HCT116 (cell line): ENCODE measurements at regions not wholly inside any gene's neighbourhood (a gene's known extent, or its start where the extent isn't known, plus 50 kb on each side); places are given as distances from the start of the nearest gene placed in this dataset.

ENCODE experiments used
- ATAC-seq: fragments of 200-7000 bp; cut with Tn5 transposase; 2 replicates; pipeline ENCODE4 v1.9.1; 2020; ENCODE audit warnings: mild to moderate bottlenecking, moderate library complexity
- BruUV-seq: library from RNA; stranded (reverse); fragments of 400-500 nt; replicated peaks from 2 replicates; lab custom pipeline; 2021; lab: Mats Ljungman, UMichigan
- CTCF ChIA-PET: fragments of 300-600 bp; sonication (Branson Sonifier 250); formaldehyde crosslinking; loops from one replicate; lab custom pipeline; 2021; ENCODE audit warnings: antibody characterized with exemption; lab: Charles Lee
- POLR2A ChIA-PET: fragments of 300-600, 350-600 bp; sonication (Branson Sonifier 250); formaldehyde crosslinking; loops from one replicate; lab custom pipeline; 2021; ENCODE audit warnings: antibody characterized with exemption; lab: Charles Lee
- RAD21 ChIA-PET, 2 experiments: fragments of 300-600 bp; sonication (Branson Sonifier 250); formaldehyde crosslinking; loops; one replicate each; lab custom pipeline; 2023; ENCODE audit warnings: low total read pairs in 2 of 2; ENCODE audit not compliant: uncharacterized antibody in 2 of 2, unreplicated experiment in 2 of 2, low non-redundant PET in 1 of 2; lab: Charles Lee
- DNase-seq: peaks from one replicate; pipeline ENCODE4 v3.0.0-alpha.2; 2010; ENCODE audit warnings: low read depth, low spot score
- H2AFZ ChIP-seq: fragments of 200-600 bp; shearing (Covaris generic), sonication (generic); 2 replicates; pipeline ENCODE4 v1.6.1; 2017; ENCODE audit warnings: low read depth, mixed run types, mixed read lengths, antibody characterized with exemption, low read length; ENCODE audit not compliant: poor library complexity, severe bottlenecking
- H3K27ac ChIP-seq: 2 replicates; pipeline ENCODE4 v1.5.1; 2012; ENCODE audit warnings: low read depth, low read length
- H3K27me3 ChIP-seq: fragments of 200-600 bp; sonication (generic); 2 replicates; pipeline ENCODE4 v1.6.1; 2016; ENCODE audit warnings: mixed run types, low read length, mixed read lengths; ENCODE audit not compliant: insufficient read depth
- H3K36me3 ChIP-seq, 2 experiments: fragments of 200-500 bp in 1 of 2; fragments of 200-600 bp in 1 of 2; sonication (Bioruptor generic) in 1 of 2; sonication (generic) in 1 of 2; 2 replicates each; pipeline versions ENCODE4 v1.5.1 to v1.6.1; 2014 to 2016; ENCODE audit warnings: low read length in 2 of 2, inconsistent platforms in 1 of 2, mixed read lengths in 1 of 2, mixed run types in 1 of 2; ENCODE audit not compliant: insufficient read depth in 2 of 2, control insufficient read depth in 1 of 2
- H3K4me1 ChIP-seq, 2 experiments: fragments of 200-600 bp in 1 of 2; sonication (generic) in 1 of 2; 2 replicates each; pipeline versions ENCODE4 v1.5.1 to v1.6.1; 2012 to 2017; ENCODE audit warnings: low read length in 2 of 2, inconsistent platforms in 1 of 2, mild to moderate bottlenecking in 1 of 2, mixed read lengths in 1 of 2, mixed run types in 1 of 2, moderate library complexity in 1 of 2; ENCODE audit not compliant: insufficient read depth in 2 of 2, control insufficient read depth in 1 of 2
- H3K4me2 ChIP-seq: fragments of 200-600 bp; sonication (generic); 2 replicates; pipeline ENCODE4 v1.6.1; 2017; ENCODE audit warnings: mixed run types, low read length, mixed read lengths
- H3K4me3 ChIP-seq, 2 experiments: fragments of 200-600 bp in 1 of 2; sonication (generic) in 1 of 2; replicated peaks in 1 of 2; 2 replicates each; pipeline ENCODE4 v1.5.1; 2011 to 2016; ENCODE audit warnings: low read length in 2 of 2, control low read depth in 1 of 2, low read depth in 1 of 2, mild to moderate bottlenecking in 1 of 2, mixed read lengths in 1 of 2, mixed run types in 1 of 2
- H3K79me2 ChIP-seq: fragments of 200-600 bp; sonication (generic); 2 replicates; pipeline ENCODE4 v1.6.1; 2017; ENCODE audit warnings: mild to moderate bottlenecking, mixed run types, low read length, moderate library complexity, mixed read lengths; ENCODE audit not compliant: insufficient read depth
- H3K9ac ChIP-seq: fragments of 200-600 bp; sonication (generic); 2 replicates; pipeline ENCODE4 v1.6.1; 2016; ENCODE audit warnings: low read length, mixed read lengths
- H3K9me2 ChIP-seq: fragments of 200-600 bp; sonication (generic), shearing (Covaris generic); 2 replicates; pipeline ENCODE4 v1.6.1; 2017; ENCODE audit warnings: mixed run types, mild to moderate bottlenecking, moderate library complexity; ENCODE audit not compliant: insufficient read depth
- H3K9me3 ChIP-seq, 2 experiments: fragments of 200-500 bp in 1 of 2; fragments of 200-600 bp in 1 of 2; sonication (Bioruptor generic) in 1 of 2; sonication (generic) in 1 of 2; 2 replicates each; pipeline ENCODE4 v1.6.1; 2014 to 2017; ENCODE audit warnings: low read length in 2 of 2, mixed read lengths in 2 of 2, inconsistent platforms in 1 of 2, low read depth in 1 of 2, mild to moderate bottlenecking in 1 of 2, mixed run types in 1 of 2, moderate library complexity in 1 of 2; ENCODE audit not compliant: control insufficient read depth in 1 of 2, insufficient read depth in 1 of 2
- H4K20me1 ChIP-seq: fragments of 200-600 bp; sonication (generic), shearing (Covaris generic); 2 replicates; pipeline ENCODE4 v1.6.1; 2017; ENCODE audit warnings: mixed run types, mild to moderate bottlenecking, moderate library complexity; ENCODE audit not compliant: insufficient read depth
- CBX3 ChIP-seq: IDR thresholded peaks from 2 replicates; pipeline ENCODE4 v1.6.1; 2012; ENCODE audit warnings: low read depth
- EGR1 ChIP-seq: IDR thresholded peaks from 2 replicates; pipeline ENCODE4 v1.6.1; 2012; ENCODE audit warnings: low read depth
- EZH2 ChIP-seq: fragments of 200-600 bp; sonication (generic); IDR thresholded peaks from 2 replicates; pipeline ENCODE4 v1.6.1; 2017; ENCODE audit warnings: antibody characterized with exemption, mixed run types
- EZH2phosphoT487 ChIP-seq: fragments of 200-600 bp; IDR thresholded peaks from 2 replicates; pipeline ENCODE4 v1.6.1; 2018; ENCODE audit warnings: antibody characterized with exemption, borderline replicate concordance
- POLR2A ChIP-seq: IDR thresholded peaks from 2 replicates; pipeline ENCODE4 v1.7.0; 2011; ENCODE audit warnings: borderline replicate concordance; ENCODE audit not compliant: insufficient read depth, insufficient read length; ENCODE audit errors: extremely low read depth
- REST ChIP-seq: IDR thresholded peaks from 2 replicates; pipeline ENCODE4 v1.6.1; 2012; ENCODE audit warnings: low read depth
- SIN3A ChIP-seq: IDR thresholded peaks from 2 replicates; pipeline ENCODE4 v1.6.1; 2012; ENCODE audit warnings: low read depth
- SP1 ChIP-seq: IDR thresholded peaks from 2 replicates; pipeline ENCODE4 v1.6.1; 2012; ENCODE audit warnings: low read depth
- SRF ChIP-seq: IDR thresholded peaks from 2 replicates; pipeline ENCODE4 v1.6.1; 2012; ENCODE audit warnings: low read depth
- ZBTB33 ChIP-seq: IDR thresholded peaks from 2 replicates; pipeline ENCODE4 v1.6.1; 2011; ENCODE audit warnings: mild to moderate bottlenecking, low read length, moderate library complexity; ENCODE audit not compliant: insufficient replicate concordance; ENCODE audit errors: extremely low read depth
- ZFX ChIP-seq: fragments of 450-650 bp; IDR thresholded peaks from 2 replicates; pipeline ENCODE4 v1.6.1; 2017
- ZNF274 ChIP-seq: fragments of 200-500 bp; sonication (Bioruptor generic); IDR thresholded peaks from 2 replicates; pipeline ENCODE4 v1.6.1; 2014; ENCODE audit warnings: mild to moderate bottlenecking, low read depth, low read length, inconsistent platforms
- intact Hi-C: fragments of 100-400 bp; cut with micrococcal nuclease; formaldehyde crosslinking; loops from 2 replicates; pipeline ENCODE4 v1.10.0; 2022
- TF ChIP-seq, protein P1 (sequence below): IDR thresholded peaks from 2 replicates; pipeline ENCODE4 v1.6.1; 2012
- TF ChIP-seq, protein P2 (sequence below): IDR thresholded peaks from 2 replicates; pipeline ENCODE4 v1.6.1; 2012

DNA sequence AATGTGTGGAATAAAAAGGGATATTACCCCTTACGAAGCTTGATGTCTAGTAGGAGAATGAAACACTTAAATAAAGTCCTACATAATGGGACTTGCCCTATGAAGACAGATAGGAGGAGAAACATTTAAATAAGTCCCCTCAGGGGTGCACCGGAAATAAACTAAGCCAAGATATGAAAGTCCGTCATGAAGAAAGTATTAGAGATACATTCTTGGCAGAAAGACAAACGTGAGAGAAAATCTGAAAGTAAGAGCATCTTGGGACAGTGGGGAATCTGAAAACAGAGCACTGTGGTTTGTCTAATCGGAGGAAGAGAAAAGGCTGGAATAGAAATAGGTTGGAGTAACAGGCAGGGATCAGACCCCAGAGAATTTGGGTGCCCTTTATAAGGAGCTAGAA, 516.9 kb upstream of the DSEL start:
- Histone ChIP-seq H3K27ac (no peak overlapping the region), H3K9me2 (no peaks in the 10 kb centered on the region), H2AFZ (no peak overlapping the region), H3K4me3 (no peak overlapping the region), H3K27me3 (no peaks in the 10 kb centered on the region), H3K9ac (no peak overlapping the region)
- POLR2A ChIA-PET = no interaction called here
- intact Hi-C loops = no loop called here
- TF ChIP-seq SIN3A (no peak), CBX3 (no peak), SRF (no peak), EGR1 (no peak), ZBTB33 (no peak), EZH2 (no peak), SP1 (no peak), ZNF274 (no peak), EZH2phosphoT487 (no peak), POLR2A (no peak), ZFX (no peak), REST (no peak)
- TF ChIP-seq, protein P1, sequence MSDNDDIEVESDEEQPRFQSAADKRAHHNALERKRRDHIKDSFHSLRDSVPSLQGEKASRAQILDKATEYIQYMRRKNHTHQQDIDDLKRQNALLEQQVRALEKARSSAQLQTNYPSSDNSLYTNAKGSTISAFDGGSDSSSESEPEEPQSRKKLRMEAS = no peak
- TF ChIP-seq, protein P2, sequence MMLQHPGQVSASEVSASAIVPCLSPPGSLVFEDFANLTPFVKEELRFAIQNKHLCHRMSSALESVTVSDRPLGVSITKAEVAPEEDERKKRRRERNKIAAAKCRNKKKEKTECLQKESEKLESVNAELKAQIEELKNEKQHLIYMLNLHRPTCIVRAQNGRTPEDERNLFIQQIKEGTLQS = no peak
- TF ChIP-seq, all 23 proteins: peak for 0
- no peak for ATAC-seq
- no peak for DNase-seq
- ChIA-PET CTCF (no interaction called here), RAD21 (no interaction called here)
- no peaks in the 10 kb centered on the region for H3K79me2 ChIP-seq
- no peaks in the 10 kb centered on the region for H3K36me3 ChIP-seq
- no peaks in the 10 kb centered on the region for H3K4me1 ChIP-seq
- H4K20me1 ChIP-seq = no peaks in the 10 kb centered on the region
- no peak overlapping the region for H3K4me2 ChIP-seq
- H3K9me3 ChIP-seq = peaks cover 4 to 26% of the 10 kb centered on the region in 2 experiments; a peak in 2 of 4 replicates
- BruUV-seq = no TSS peak
